ENCODE measurements at regions not wholly inside any gene's neighbourhood (a gene's known extent, or its start where the extent isn't known, plus 50 kb on each side); places are given as distances from the start of the nearest gene placed in this dataset.

- TF ChIP-seq, protein P1, sequence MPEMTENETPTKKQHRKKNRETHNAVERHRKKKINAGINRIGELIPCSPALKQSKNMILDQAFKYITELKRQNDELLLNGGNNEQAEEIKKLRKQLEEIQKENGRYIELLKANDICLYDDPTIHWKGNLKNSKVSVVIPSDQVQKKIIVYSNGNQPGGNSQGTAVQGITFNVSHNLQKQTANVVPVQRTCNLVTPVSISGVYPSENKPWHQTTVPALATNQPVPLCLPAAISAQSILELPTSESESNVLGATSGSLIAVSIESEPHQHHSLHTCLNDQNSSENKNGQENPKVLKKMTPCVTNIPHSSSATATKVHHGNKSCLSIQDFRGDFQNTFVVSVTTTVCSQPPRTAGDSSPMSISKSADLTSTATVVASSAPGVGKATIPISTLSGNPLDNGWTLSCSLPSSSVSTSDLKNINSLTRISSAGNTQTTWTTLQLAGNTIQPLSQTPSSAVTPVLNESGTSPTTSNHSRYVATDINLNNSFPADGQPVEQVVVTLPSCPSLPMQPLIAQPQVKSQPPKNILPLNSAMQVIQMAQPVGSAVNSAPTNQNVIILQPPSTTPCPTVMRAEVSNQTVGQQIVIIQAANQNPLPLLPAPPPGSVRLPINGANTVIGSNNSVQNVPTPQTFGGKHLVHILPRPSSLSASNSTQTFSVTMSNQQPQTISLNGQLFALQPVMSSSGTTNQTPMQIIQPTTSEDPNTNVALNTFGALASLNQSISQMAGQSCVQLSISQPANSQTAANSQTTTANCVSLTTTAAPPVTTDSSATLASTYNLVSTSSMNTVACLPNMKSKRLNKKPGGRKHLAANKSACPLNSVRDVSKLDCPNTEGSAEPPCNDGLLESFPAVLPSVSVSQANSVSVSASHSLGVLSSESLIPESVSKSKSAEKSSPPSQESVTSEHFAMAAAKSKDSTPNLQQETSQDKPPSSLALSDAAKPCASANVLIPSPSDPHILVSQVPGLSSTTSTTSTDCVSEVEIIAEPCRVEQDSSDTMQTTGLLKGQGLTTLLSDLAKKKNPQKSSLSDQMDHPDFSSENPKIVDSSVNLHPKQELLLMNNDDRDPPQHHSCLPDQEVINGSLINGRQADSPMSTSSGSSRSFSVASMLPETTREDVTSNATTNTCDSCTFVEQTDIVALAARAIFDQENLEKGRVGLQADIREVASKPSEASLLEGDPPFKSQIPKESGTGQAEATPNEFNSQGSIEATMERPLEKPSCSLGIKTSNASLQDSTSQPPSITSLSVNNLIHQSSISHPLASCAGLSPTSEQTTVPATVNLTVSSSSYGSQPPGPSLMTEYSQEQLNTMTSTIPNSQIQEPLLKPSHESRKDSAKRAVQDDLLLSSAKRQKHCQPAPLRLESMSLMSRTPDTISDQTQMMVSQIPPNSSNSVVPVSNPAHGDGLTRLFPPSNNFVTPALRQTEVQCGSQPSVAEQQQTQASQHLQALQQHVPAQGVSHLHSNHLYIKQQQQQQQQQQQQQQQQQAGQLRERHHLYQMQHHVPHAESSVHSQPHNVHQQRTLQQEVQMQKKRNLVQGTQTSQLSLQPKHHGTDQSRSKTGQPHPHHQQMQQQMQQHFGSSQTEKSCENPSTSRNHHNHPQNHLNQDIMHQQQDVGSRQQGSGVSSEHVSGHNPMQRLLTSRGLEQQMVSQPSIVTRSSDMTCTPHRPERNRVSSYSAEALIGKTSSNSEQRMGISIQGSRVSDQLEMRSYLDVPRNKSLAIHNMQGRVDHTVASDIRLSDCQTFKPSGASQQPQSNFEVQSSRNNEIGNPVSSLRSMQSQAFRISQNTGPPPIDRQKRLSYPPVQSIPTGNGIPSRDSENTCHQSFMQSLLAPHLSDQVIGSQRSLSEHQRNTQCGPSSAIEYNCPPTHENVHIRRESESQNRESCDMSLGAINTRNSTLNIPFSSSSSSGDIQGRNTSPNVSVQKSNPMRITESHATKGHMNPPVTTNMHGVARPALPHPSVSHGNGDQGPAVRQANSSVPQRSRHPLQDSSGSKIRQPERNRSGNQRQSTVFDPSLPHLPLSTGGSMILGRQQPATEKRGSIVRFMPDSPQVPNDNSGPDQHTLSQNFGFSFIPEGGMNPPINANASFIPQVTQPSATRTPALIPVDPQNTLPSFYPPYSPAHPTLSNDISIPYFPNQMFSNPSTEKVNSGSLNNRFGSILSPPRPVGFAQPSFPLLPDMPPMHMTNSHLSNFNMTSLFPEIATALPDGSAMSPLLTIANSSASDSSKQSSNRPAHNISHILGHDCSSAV (CRISPR knock-in tag; IDR thresholded peaks at IDR 0.05; ENCODE audit: borderline replicate concordance), result no peak
- no peak for TF ChIP-seq PITX1 (CRISPR knock-in tag; IDR thresholded peaks at IDR 0.05)
- TF ChIP-seq RORA (CRISPR knock-in tag; IDR thresholded peaks at IDR 0.05), result no peak
- no peak for TF ChIP-seq ZNF382 (CRISPR knock-in tag; IDR thresholded peaks at IDR 0.05; ENCODE audit: borderline replicate concordance)
- no peak for TF ChIP-seq ZNF24 (IDR thresholded peaks at IDR 0.05)
- no peak for TF ChIP-seq IKZF1 (IDR thresholded peaks at IDR 0.05)
- TF ChIP-seq ZIK1 (CRISPR knock-in tag; IDR thresholded peaks at IDR 0.05; ENCODE audit: borderline replicate concordance, low read depth), result no peak
- TF ChIP-seq KLF13 (CRISPR knock-in tag; IDR thresholded peaks at IDR 0.05), result no peak
- no peak for TF ChIP-seq ZFX (CRISPR knock-in tag; IDR thresholded peaks at IDR 0.05; ENCODE audit: low read depth)
- TF ChIP-seq, protein P2, sequence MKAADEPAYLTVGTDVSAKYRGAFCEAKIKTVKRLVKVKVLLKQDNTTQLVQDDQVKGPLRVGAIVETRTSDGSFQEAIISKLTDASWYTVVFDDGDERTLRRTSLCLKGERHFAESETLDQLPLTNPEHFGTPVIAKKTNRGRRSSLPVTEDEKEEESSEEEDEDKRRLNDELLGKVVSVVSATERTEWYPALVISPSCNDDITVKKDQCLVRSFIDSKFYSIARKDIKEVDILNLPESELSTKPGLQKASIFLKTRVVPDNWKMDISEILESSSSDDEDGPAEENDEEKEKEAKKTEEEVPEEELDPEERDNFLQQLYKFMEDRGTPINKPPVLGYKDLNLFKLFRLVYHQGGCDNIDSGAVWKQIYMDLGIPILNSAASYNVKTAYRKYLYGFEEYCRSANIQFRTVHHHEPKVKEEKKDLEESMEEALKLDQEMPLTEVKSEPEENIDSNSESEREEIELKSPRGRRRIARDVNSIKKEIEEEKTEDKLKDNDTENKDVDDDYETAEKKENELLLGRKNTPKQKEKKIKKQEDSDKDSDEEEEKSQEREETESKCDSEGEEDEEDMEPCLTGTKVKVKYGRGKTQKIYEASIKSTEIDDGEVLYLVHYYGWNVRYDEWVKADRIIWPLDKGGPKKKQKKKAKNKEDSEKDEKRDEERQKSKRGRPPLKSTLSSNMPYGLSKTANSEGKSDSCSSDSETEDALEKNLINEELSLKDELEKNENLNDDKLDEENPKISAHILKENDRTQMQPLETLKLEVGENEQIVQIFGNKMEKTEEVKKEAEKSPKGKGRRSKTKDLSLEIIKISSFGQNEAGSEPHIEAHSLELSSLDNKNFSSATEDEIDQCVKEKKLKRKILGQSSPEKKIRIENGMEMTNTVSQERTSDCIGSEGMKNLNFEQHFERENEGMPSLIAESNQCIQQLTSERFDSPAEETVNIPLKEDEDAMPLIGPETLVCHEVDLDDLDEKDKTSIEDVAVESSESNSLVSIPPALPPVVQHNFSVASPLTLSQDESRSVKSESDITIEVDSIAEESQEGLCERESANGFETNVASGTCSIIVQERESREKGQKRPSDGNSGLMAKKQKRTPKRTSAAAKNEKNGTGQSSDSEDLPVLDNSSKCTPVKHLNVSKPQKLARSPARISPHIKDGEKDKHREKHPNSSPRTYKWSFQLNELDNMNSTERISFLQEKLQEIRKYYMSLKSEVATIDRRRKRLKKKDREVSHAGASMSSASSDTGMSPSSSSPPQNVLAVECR (CRISPR knock-in tag; IDR thresholded peaks at IDR 0.05; ENCODE audit: borderline replicate concordance), result no peak
- no peak for TF ChIP-seq ATF1 (CRISPR knock-in tag; IDR thresholded peaks at IDR 0.05)
- TF ChIP-seq NPAS2 (CRISPR knock-in tag; IDR thresholded peaks at IDR 0.05; ENCODE audit: borderline replicate concordance), result no peak
These were observed 169.9 kb downstream of the BRINP2 start (continued) for GRCh38 chr1:177340601-177341067.

Measured in HepG2 (cell line).